Mucosa of descending colon (tissue), 3 donors: ENCODE measurements at regions not wholly inside any gene's neighbourhood (a gene's known extent, or its start where the extent isn't known, plus 50 kb on each side); places are given as distances from the start of the nearest gene placed in this dataset.
"Not testable (repeated sequence)": the region's sequence is repeated elsewhere in the genome, so short reads cannot be mapped to it uniquely, and the experiment has no call there.

Source experiments
- ATAC-seq: fragments of 200-7000 bp; cut with Tn5 transposase; one replicate; pipeline ENCODE4 v1.9.1; 2020; ENCODE audit warnings: mild to moderate bottlenecking, moderate library complexity
- DNase-seq, 3 donors: peaks; one replicate each; pipeline ENCODE4 v3.0.0-alpha.2; 2020
- H3K36me3 ChIP-seq: fragments of 200-600 bp; one replicate; pipeline ENCODE4 v1.8.0; 2021; ENCODE audit warnings: low read depth, mild to moderate bottlenecking
- H3K4me1 ChIP-seq: fragments of 200-600 bp; one replicate; pipeline ENCODE4 v1.8.0; 2021; ENCODE audit warnings: low read depth, mild to moderate bottlenecking
- H3K4me3 ChIP-seq: fragments of 200-600 bp; one replicate; pipeline ENCODE4 v1.8.0; 2021; ENCODE audit warnings: mild to moderate bottlenecking
- H3K9me3 ChIP-seq: fragments of 200-600 bp; one replicate; pipeline ENCODE4 v1.8.0; 2021; ENCODE audit warnings: mild to moderate bottlenecking
- CTCF ChIP-seq: fragments of 200-600 bp; IDR thresholded peaks from one replicate; pipeline ENCODE4 v1.8.0; 2022; ENCODE audit warnings: antibody characterized with exemption, mild to moderate bottlenecking
- intact Hi-C, 2 donors: fragments of 100-400 bp; cut with DNase I in 1 of 2; cut with micrococcal nuclease in 1 of 2; formaldehyde crosslinking; loops; one replicate each; pipeline versions ENCODE4 v1.11.0 to v1.11.1; 2022; cut with DNase I, micrococcal nuclease
- donor health status: DM: no; HTN: no; CAD: no; lungs with moderate emphysema.
- donor health status: DM: no; HTN: no; CAD: no.
- donor health status: DM: no; HTN: yes; CAD: no.

GRCh38 chr3:177710506-177710905 is 513.2 kb upstream of the TBL1XR1 start:
- Histone ChIP-seq H3K4me3 (no peak overlapping the region), H3K36me3 (no peaks in the 10 kb centered on the region), H3K4me1 (no peaks in the 10 kb centered on the region), H3K9me3 (no peaks in the 10 kb centered on the region)
- intact Hi-C loops = no loop called here
- no peak for ATAC-seq
- no peak for DNase-seq
- TF ChIP-seq CTCF = no peak

DNA sequence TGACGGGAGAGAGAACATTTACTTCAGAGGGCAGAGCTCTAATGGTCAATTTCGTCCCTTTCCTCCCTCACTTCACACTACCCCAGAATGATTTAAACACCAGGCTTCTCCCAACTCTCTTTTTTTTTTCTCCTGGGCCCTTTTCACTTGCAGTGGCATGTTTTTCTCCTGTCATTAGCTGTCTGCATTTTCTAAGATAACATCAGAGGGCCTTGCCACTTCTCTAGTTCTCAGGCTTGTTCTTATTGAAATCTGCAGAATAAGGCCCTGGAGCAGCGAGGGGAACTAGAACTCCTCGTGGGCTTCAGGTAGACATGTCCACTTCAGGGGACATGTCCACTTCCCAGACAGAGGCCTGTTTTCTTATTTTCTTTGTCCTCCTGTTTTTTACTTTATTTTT is 514.4 kb upstream of the TBL1XR1 start:
- H3K36me3 ChIP-seq = no peaks in the 10 kb centered on the region
- no peak for TF ChIP-seq CTCF
- no peak overlapping the region for H3K4me3 ChIP-seq
- no peak for DNase-seq
- H3K4me1 ChIP-seq = no peaks in the 10 kb centered on the region
- intact Hi-C loops = no loop called here
- no peaks in the 10 kb centered on the region for H3K9me3 ChIP-seq
- no peak for ATAC-seq

- no peak overlapping the region for H3K4me3 ChIP-seq
- DNase-seq = no peak
- no peaks in the 10 kb centered on the region for H3K4me1 ChIP-seq
- no peaks in the 10 kb centered on the region for H3K9me3 ChIP-seq
- no peak for ATAC-seq
- intact Hi-C loops = no loop called here
- H3K36me3 ChIP-seq = no peaks in the 10 kb centered on the region
- no peak for TF ChIP-seq CTCF
Measured at GRCh38 chr3:177713928-177714900, 516.9 kb upstream of the TBL1XR1 start.

GRCh38 chr3:177714945-177715344 is 517.7 kb upstream of the TBL1XR1 start:
- ATAC-seq (no peak), DNase-seq (no peak)
- Histone ChIP-seq H3K9me3 (no peaks in the 10 kb centered on the region), H3K4me3 (no peak overlapping the region), H3K36me3 (no peaks in the 10 kb centered on the region), H3K4me1 (no peaks in the 10 kb centered on the region)
- no peak for TF ChIP-seq CTCF
- intact Hi-C loops = no loop called here

DNA sequence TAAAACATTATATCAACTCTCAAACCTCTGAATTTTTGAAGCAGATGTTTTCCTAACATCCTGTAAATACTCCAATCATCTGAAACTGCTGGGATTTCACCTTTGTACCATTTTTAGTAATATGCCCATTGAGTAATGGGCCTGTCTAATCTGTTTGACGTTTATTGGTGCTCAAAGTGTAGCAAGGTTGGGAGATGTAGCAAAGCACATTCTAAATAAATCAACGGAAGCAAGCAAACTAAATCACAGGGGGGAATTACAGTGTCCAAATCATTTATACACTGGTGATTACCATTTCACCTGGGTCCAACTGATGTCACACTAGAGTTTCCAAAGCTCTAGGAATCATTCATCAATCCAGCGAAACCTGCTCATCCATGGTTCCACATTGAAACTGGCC is 518.7 kb upstream of the TBL1XR1 start:
- ATAC-seq = no peak
- H3K4me3 ChIP-seq = no peak overlapping the region
- no peak for TF ChIP-seq CTCF
- intact Hi-C loops = no loop called here
- H3K4me1 ChIP-seq = no peaks in the 10 kb centered on the region
- no peaks in the 10 kb centered on the region for H3K9me3 ChIP-seq
- H3K36me3 ChIP-seq = no peaks in the 10 kb centered on the region
- DNase-seq = no peak

DNA sequence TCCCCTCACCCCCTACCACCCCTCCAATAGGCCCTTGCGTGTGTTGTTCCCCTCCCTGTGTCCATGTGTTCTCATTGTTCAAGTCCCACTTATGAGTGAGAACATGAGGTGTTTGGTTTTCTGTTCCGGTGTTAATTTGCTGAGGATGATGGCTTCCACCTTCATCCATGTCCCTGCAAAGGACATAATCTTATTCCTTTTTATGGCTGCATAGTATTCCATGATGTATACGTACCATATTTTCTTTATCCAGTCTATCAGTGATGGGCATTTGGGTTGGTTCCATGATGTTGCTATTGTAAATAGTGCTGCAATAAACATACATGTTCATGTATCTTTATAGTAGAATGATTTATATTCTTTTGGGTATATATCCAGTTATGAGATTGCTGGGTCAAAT is 523.6 kb upstream of the TBL1XR1 start:
- H3K4me1 ChIP-seq = not testable (repeated sequence)

More for the DNA sequence above, 523.6 kb upstream of the TBL1XR1 start:
- ATAC-seq, H3K4me3 ChIP-seq, intact Hi-C loops, DNase-seq, H3K9me3 ChIP-seq, H3K36me3 ChIP-seq: not testable (repeated sequence)
